Stomach (tissue), 8 donors: ENCODE measurements at regions not wholly inside any gene's neighbourhood (a gene's known extent, or its start where the extent isn't known, plus 50 kb on each side); places are given as distances from the start of the nearest gene placed in this dataset.

Experiments used
- DNase-seq, 2 donors: peaks; one replicate each; pipeline versions ENCODE4 v3.0.0 to v3.0.0-alpha.2; 2013 to 2019
- H3K27ac ChIP-seq, 5 donors: fragments of 200-600 bp in 4 of 5; sonication (generic) in 4 of 5; one replicate each; pipeline ENCODE4 v1.5.1; 2013 to 2019; ENCODE audit warnings: mild to moderate bottlenecking in 1 of 5, moderate library complexity in 1 of 5
- H3K27me3 ChIP-seq, 3 donors: fragments of 200-600 bp; sonication (generic); one replicate each; pipeline ENCODE4 v1.5.1; 2017 to 2019; ENCODE audit warnings: mixed run types in 1 of 3
- H3K36me3 ChIP-seq, 4 donors: fragments of 200-600 bp; sonication (generic); 1 replicate in 3 of 4; 2 replicates in 1 of 4; pipeline ENCODE4 v1.5.1; 2016 to 2019
- H3K4me1 ChIP-seq, 4 donors: fragments of 200-600 bp; sonication (generic); one replicate each; pipeline ENCODE4 v1.5.1; 2016 to 2019
- H3K4me3 ChIP-seq, 4 donors: fragments of 200-600 bp; sonication (generic) in 3 of 4; one replicate each; pipeline ENCODE4 v1.5.1; 2016 to 2019; ENCODE audit warnings: mild to moderate bottlenecking in 1 of 4
- H3K9me3 ChIP-seq, 4 donors: fragments of 200-600 bp; sonication (generic); one replicate each; pipeline ENCODE4 v1.5.1; 2016 to 2019
- CTCF ChIP-seq, 7 experiments: fragments of 450-650 bp in 4 of 7; fragments of 200-600 bp in 3 of 7; sonication (generic) in 3 of 7; IDR thresholded peaks; one replicate each; pipeline ENCODE4 v1.5.1; 2016 to 2019; ENCODE audit warnings: antibody characterized with exemption in 7 of 7, control low read depth in 2 of 7, mild to moderate bottlenecking in 1 of 7
- EP300 ChIP-seq: sonication (generic); formaldehyde crosslinking; IDR thresholded peaks from one replicate; pipeline ENCODE4 v1.6.1; 2017; ENCODE audit warnings: antibody characterized with exemption
- POLR2A ChIP-seq, 4 donors: fragments of 450-650 bp; IDR thresholded peaks; one replicate each; pipeline ENCODE4 v1.6.1; 2016; ENCODE audit warnings: antibody characterized with exemption in 4 of 4, control low read depth in 2 of 4, mild to moderate bottlenecking in 1 of 4, moderate library complexity in 1 of 4
- POLR2AphosphoS5 ChIP-seq, 3 donors: sonication (generic); formaldehyde crosslinking; IDR thresholded peaks; one replicate each; pipeline ENCODE4 v1.6.1; 2016; ENCODE audit warnings: antibody characterized with exemption in 3 of 3
- WGBS, 5 donors: extraction: QIAGEN DNeasy Blood & Tissue Kit in 3 of 5; methylation state at CpG; one replicate each; pipeline versions ENCODE4 v1.1.5 to v1.1.7; 2013 to 2018; 5-methylcytosine and 5-hydroxymethylcytosine counted together
- intact Hi-C: fragments of 100-400 bp; cut with DNase I; formaldehyde crosslinking; loops from one replicate; pipeline ENCODE4 v1.15.1; 2023; ENCODE audit warnings: low total_unique reads
- donor health status: healthy with polysubstance abuse.
- donor health status: Bipolar disorder and iron deficiency.
- donor health status: healthy.

- Histone ChIP-seq H3K27me3 (no peaks in the 10 kb centered on the region), H3K27ac (no peak overlapping the region), H3K9me3 (no peaks in the 10 kb centered on the region), H3K36me3 (no peaks in the 10 kb centered on the region), H3K4me3 (no peak overlapping the region), H3K4me1 (no peaks in the 10 kb centered on the region)
- no peak for DNase-seq
- no peak for TF ChIP-seq POLR2AphosphoS5 (IDR thresholded peaks at IDR 0.05)
- no peak for TF ChIP-seq EP300
- no peak for TF ChIP-seq CTCF (IDR thresholded peaks at IDR 0.05)
- no peak for TF ChIP-seq POLR2A (IDR thresholded peaks at IDR 0.05)
- intact Hi-C loops = no loop called here
- WGBS, 5 donors = 63 to 85% (median 78%) methylated on average over 2 of the region's 2 CpGs
Observed at GRCh38 chr1:199356561-199356960, 670.9 kb upstream of the NR5A2 start.

GRCh38 chr1:199357599-199357998, 669.9 kb upstream of the NR5A2 start:
- WGBS, 5 donors = 76 to 82% (median 79%) methylated on average over 3 of the region's 3 CpGs
- Histone ChIP-seq H3K9me3 (no peaks in the 10 kb centered on the region), H3K27ac (no peak overlapping the region), H3K4me1 (no peaks in the 10 kb centered on the region), H3K4me3 (no peak overlapping the region), H3K36me3 (no peaks in the 10 kb centered on the region), H3K27me3 (no peaks in the 10 kb centered on the region)
- no peak for DNase-seq
- TF ChIP-seq POLR2A (IDR thresholded peaks at IDR 0.05) = no peak
- no peak for TF ChIP-seq POLR2AphosphoS5 (IDR thresholded peaks at IDR 0.05)
- TF ChIP-seq CTCF (IDR thresholded peaks at IDR 0.05) = no peak
- TF ChIP-seq EP300 = no peak
- intact Hi-C loops = no loop called here

GRCh38 chr1:199362996-199363395, 664.5 kb upstream of the NR5A2 start:
- Histone ChIP-seq H3K27me3 (no peaks in the 10 kb centered on the region), H3K36me3 (no peaks in the 10 kb centered on the region), H3K27ac (no peak overlapping the region), H3K9me3 (no peaks in the 10 kb centered on the region), H3K4me1 (no peaks in the 10 kb centered on the region), H3K4me3 (no peak overlapping the region)
- 82 to 96% (median 91%) methylated on average over 1 of the region's 1 CpG for WGBS, 5 donors
- intact Hi-C loops = no loop called here
- TF ChIP-seq CTCF (IDR thresholded peaks at IDR 0.05) (no peak), POLR2A (IDR thresholded peaks at IDR 0.05) (no peak), POLR2AphosphoS5 (IDR thresholded peaks at IDR 0.05) (no peak), EP300 (no peak)
- DNase-seq = no peak

GRCh38 chr1:199373139-199373538, 654.4 kb upstream of the NR5A2 start:
- Histone ChIP-seq H3K4me3 (no peak overlapping the region), H3K36me3 (no peaks in the 10 kb centered on the region), H3K27ac (no peak overlapping the region), H3K27me3 (no peaks in the 10 kb centered on the region), H3K9me3 (no peaks in the 10 kb centered on the region), H3K4me1 (no peaks in the 10 kb centered on the region)
- TF ChIP-seq POLR2A (IDR thresholded peaks at IDR 0.05) (no peak), POLR2AphosphoS5 (IDR thresholded peaks at IDR 0.05) (no peak), EP300 (no peak), CTCF (IDR thresholded peaks at IDR 0.05) (no peak)
- no peak for DNase-seq
- intact Hi-C loops = no loop called here
- WGBS, 5 donors = 41 to 70% (median 65%) methylated on average over 2 of the region's 2 CpGs
